ENCODE measurements at regions not wholly inside any gene's neighbourhood (a gene's known extent, or its start where the extent isn't known, plus 50 kb on each side); places are given as distances from the start of the nearest gene placed in this dataset.

DNA sequence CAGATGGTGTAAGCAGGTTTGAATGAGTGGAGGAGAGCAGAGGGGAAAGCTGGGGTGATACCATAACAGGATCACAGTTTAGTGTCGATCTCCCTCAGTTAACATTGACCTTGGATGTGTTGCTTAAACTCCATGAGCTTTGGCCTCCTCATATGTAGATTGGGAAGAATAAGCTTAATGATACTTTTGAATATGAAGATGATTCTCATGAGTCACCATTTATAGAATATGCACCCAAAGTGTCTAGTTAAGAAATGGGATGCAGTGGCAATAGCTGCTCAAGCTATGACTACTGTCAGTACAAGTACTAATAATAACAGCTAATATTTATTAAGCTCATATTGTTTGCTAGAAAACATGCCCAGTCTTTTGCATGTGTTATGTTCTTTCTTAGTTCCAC is 236.2 kb upstream of the KIRREL3 start:
- H3K27ac Mint-ChIP-seq (ENCODE audit: unreplicated experiment) = no peak overlapping the region
- Histone ChIP-seq H3K4me1 (ENCODE audit: insufficient read depth, low read length) (no peaks in the 10 kb centered on the region), H3K9me3 (ENCODE audit: insufficient read depth, low read depth, low read length) (no peaks in the 10 kb centered on the region), H2AFZ (ENCODE audit: low read depth, low read length) (no peak overlapping the region), H3K9ac (ENCODE audit: low read length) (no peak overlapping the region), H3K27ac (ENCODE audit: low read depth, low read length) (no peak overlapping the region), H3K4me2 (ENCODE audit: low read length) (no peak overlapping the region), H4K20me1 (ENCODE audit: insufficient read depth, low read length) (no peaks in the 10 kb centered on the region), H3K36me3 (ENCODE audit: insufficient read depth, low read length) (no peaks in the 10 kb centered on the region), H3K27me3 (ENCODE audit: insufficient read depth, low read length) (no peaks in the 10 kb centered on the region), H3K79me2 (ENCODE audit: insufficient read depth, low read length) (no peaks in the 10 kb centered on the region), H3K4me3 (ENCODE audit: insufficient read depth, low read depth, low read length) (no peak overlapping the region)
- FAIRE-seq (no peak), DNase-seq (ENCODE audit: low read depth) (no peak)
- TF ChIP-seq CTCF (IDR thresholded peaks at IDR 0.05; ENCODE audit: insufficient read depth, low read depth, low read length) = no peak
- no peak for TF ChIP-seq EZH2 (IDR thresholded peaks at IDR 0.05; ENCODE audit: insufficient read depth, low read length)
- H3K4me1 Mint-ChIP-seq (ENCODE audit: low read depth, unreplicated experiment) = no peaks in the 10 kb centered on the region
- no peaks in the 10 kb centered on the region for H3K9me3 Mint-ChIP-seq (ENCODE audit: unreplicated experiment)
- H3K27me3 Mint-ChIP-seq (ENCODE audit: low read depth, unreplicated experiment) = peaks cover 14% of the 10 kb centered on the region
- no peak overlapping the region for H3K4me3 Mint-ChIP-seq (ENCODE audit: unreplicated experiment)
- no peaks in the 10 kb centered on the region for H3K36me3 Mint-ChIP-seq (ENCODE audit: low read depth, unreplicated experiment)

DNA sequence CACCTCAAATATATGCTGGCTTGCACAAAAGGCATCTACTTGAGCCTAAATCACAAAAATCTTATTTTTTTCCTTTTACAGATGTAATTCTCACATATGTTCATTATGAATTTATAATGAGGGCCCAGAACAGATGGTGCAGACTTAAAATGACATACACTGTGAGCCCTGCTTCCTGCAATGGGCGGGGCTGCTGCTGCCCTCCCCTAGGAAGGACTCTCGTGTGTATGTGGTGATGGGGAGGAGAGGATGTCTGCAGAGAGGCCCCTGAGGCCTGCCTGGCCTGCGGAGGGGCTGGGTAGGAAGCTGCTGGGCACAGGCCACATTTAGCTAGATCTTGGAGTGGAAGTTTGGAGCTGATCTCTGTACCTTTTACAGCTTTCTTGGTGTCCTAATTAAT is 233.4 kb upstream of the KIRREL3 start:
- no peak overlapping the region for H3K9ac ChIP-seq (ENCODE audit: low read length)
- no peak for FAIRE-seq

More for the DNA sequence above, 233.4 kb upstream of the KIRREL3 start:
- no peak for DNase-seq (ENCODE audit: low read depth)
- H3K36me3 Mint-ChIP-seq (ENCODE audit: low read depth, unreplicated experiment) = no peaks in the 10 kb centered on the region
- Histone ChIP-seq H3K27me3 (ENCODE audit: insufficient read depth, low read length) (no peaks in the 10 kb centered on the region), H3K4me2 (ENCODE audit: low read length) (no peak overlapping the region), H3K36me3 (ENCODE audit: insufficient read depth, low read length) (no peaks in the 10 kb centered on the region), H4K20me1 (ENCODE audit: insufficient read depth, low read length) (no peaks in the 10 kb centered on the region), H3K4me1 (ENCODE audit: insufficient read depth, low read length) (no peaks in the 10 kb centered on the region), H2AFZ (ENCODE audit: low read depth, low read length) (no peak overlapping the region), H3K27ac (ENCODE audit: low read depth, low read length) (no peak overlapping the region), H3K79me2 (ENCODE audit: insufficient read depth, low read length) (no peaks in the 10 kb centered on the region), H3K9me3 (ENCODE audit: insufficient read depth, low read depth, low read length) (no peaks in the 10 kb centered on the region), H3K4me3 (ENCODE audit: insufficient read depth, low read depth, low read length) (no peak overlapping the region)
- no peak overlapping the region for H3K4me3 Mint-ChIP-seq (ENCODE audit: unreplicated experiment)
- H3K4me1 Mint-ChIP-seq (ENCODE audit: low read depth, unreplicated experiment) = no peaks in the 10 kb centered on the region
- H3K27ac Mint-ChIP-seq (ENCODE audit: unreplicated experiment) = no peak overlapping the region
- H3K9me3 Mint-ChIP-seq (ENCODE audit: unreplicated experiment) = no peaks in the 10 kb centered on the region
- no peak for TF ChIP-seq EZH2 (IDR thresholded peaks at IDR 0.05; ENCODE audit: insufficient read depth, low read length)
- TF ChIP-seq CTCF (IDR thresholded peaks at IDR 0.05; ENCODE audit: insufficient read depth, low read depth, low read length) = no peak
- H3K27me3 Mint-ChIP-seq (ENCODE audit: low read depth, unreplicated experiment) = peaks cover 1% of the 10 kb centered on the region

All from astrocyte (in vitro differentiated cells and primary cell).